NB4 (cell line): ENCODE measurements at regions not wholly inside any gene's neighbourhood (a gene's known extent, or its start where the extent isn't known, plus 50 kb on each side); places are given as distances from the start of the nearest gene placed in this dataset.

ENCODE experiments used
- CTCF ChIP-seq: IDR thresholded peaks from one replicate; pipeline ENCODE4 v1.5.1; 2012; ENCODE audit warnings: low read depth, low read length
- MYC ChIP-seq: IDR thresholded peaks from 2 replicates; pipeline ENCODE4 v1.6.1; 2011; ENCODE audit warnings: low read depth, low read length
- POLR2A ChIP-seq: IDR thresholded peaks from 2 replicates; pipeline ENCODE4 v1.6.1; 2011; ENCODE audit warnings: mild to moderate bottlenecking; ENCODE audit not compliant: insufficient read length; ENCODE audit errors: extremely low read depth

- TF ChIP-seq CTCF (no peak), POLR2A (no peak), MYC (no peak)
These were observed 159.9 kb downstream of the TMEM114 start for GRCh38 chr16:8430401-8430800.
